MM.1S (cell line): ENCODE measurements at regions not wholly inside any gene's neighbourhood (a gene's known extent, or its start where the extent isn't known, plus 50 kb on each side); places are given as distances from the start of the nearest gene placed in this dataset.

Experiments used
- DNase-seq: peaks from one replicate; pipeline ENCODE4 v3.0.0-alpha.2; 2015
- H2AFZ ChIP-seq: fragments of 300-600 bp; sonication (generic); 2 replicates; pipeline ENCODE4 v1.6.0; 2016; ENCODE audit warnings: antibody characterized with exemption, low read length
- H3F3A ChIP-seq: fragments of 300-600 bp; sonication (generic); 2 replicates; pipeline ENCODE4 v1.6.1; 2016; ENCODE audit warnings: mild to moderate bottlenecking, antibody characterized with exemption, low read length, moderate library complexity, mixed read lengths; ENCODE audit not compliant: insufficient read depth
- H3K27ac ChIP-seq: fragments of 300-600 bp; sonication (generic); 2 replicates; pipeline ENCODE4 v1.5.1; 2016; ENCODE audit warnings: mild to moderate bottlenecking, low read length
- H3K27me3 ChIP-seq: fragments of 300-600 bp; sonication (generic); replicated peaks from 2 replicates; pipeline ENCODE4 v1.6.0; 2016; ENCODE audit warnings: low read length; ENCODE audit not compliant: insufficient read depth
- H3K36me3 ChIP-seq: fragments of 300-600 bp; sonication (generic); replicated peaks from 2 replicates; pipeline ENCODE4 v1.6.1; 2016; ENCODE audit warnings: mild to moderate bottlenecking, low read length, mixed read lengths; ENCODE audit not compliant: insufficient read depth
- H3K4me1 ChIP-seq: fragments of 300-600 bp; sonication (generic); 2 replicates; pipeline ENCODE4 v1.6.1; 2016; ENCODE audit warnings: low read length, mixed read lengths
- H3K4me2 ChIP-seq: fragments of 300-600 bp; sonication (generic); 2 replicates; pipeline ENCODE4 v1.6.0; 2016; ENCODE audit warnings: low read depth, low read length
- H3K4me3 ChIP-seq: fragments of 300-600 bp; sonication (generic); 2 replicates; pipeline ENCODE4 v1.5.1; 2016; ENCODE audit warnings: low read length, mixed read lengths
- H3K79me2 ChIP-seq: fragments of 300-600 bp; sonication (generic); 2 replicates; pipeline ENCODE4 v1.6.1; 2016; ENCODE audit warnings: mixed run types, low read length, mixed read lengths
- H3K9ac ChIP-seq: fragments of 300-600 bp; sonication (generic); 2 replicates; pipeline ENCODE4 v1.6.1; 2016; ENCODE audit warnings: low read length, mixed read lengths
- H3K9me2 ChIP-seq: fragments of 300-600 bp; sonication (generic); replicated peaks from 2 replicates; pipeline ENCODE4 v1.6.1; 2016; ENCODE audit warnings: mild to moderate bottlenecking, low read length, mixed read lengths; ENCODE audit not compliant: insufficient read depth
- H3K9me3 ChIP-seq: fragments of 300-600 bp; sonication (generic); replicated peaks from 2 replicates; pipeline ENCODE4 v1.6.1; 2016; ENCODE audit warnings: mild to moderate bottlenecking, low read length, mixed read lengths; ENCODE audit not compliant: insufficient read depth
- H4K20me1 ChIP-seq: fragments of 300-600 bp; sonication (generic); 2 replicates; pipeline ENCODE4 v1.6.1; 2016; ENCODE audit warnings: mild to moderate bottlenecking, low read length, moderate library complexity, mixed read lengths; ENCODE audit not compliant: insufficient read depth
- CTCF ChIP-seq: fragments of 300-600 bp; sonication (generic); IDR thresholded peaks from 2 replicates; pipeline ENCODE4 v1.5.1; 2016; ENCODE audit warnings: antibody characterized with exemption, low read length, mixed read lengths
- EZH2 ChIP-seq: fragments of 300-600 bp; sonication (generic); optimal IDR thresholded peaks from 2 replicates; pipeline ENCODE3; 2017; ENCODE audit warnings: low read depth, mild to moderate bottlenecking, antibody characterized with exemption, low read length, mixed read lengths
- EZH2phosphoT487 ChIP-seq: fragments of 300-600 bp; sonication (generic); IDR thresholded peaks from 2 replicates; pipeline ENCODE4 v1.6.1; 2018; ENCODE audit warnings: antibody characterized with exemption, low read length

- H3K9me2 ChIP-seq, result no peaks in the 10 kb centered on the region
- peaks cover 4% of the 10 kb centered on the region; the same call in 1 of the 2 replicates for H3F3A ChIP-seq
- no peak overlapping the region for H3K27ac ChIP-seq
- H3K79me2 ChIP-seq, result no peaks in the 10 kb centered on the region
- no peaks in the 10 kb centered on the region for H3K27me3 ChIP-seq
- no peaks in the 10 kb centered on the region for H3K9me3 ChIP-seq
- no peak overlapping the region for H3K4me3 ChIP-seq
- DNase-seq, result no peak
- no peaks in the 10 kb centered on the region for H4K20me1 ChIP-seq
- TF ChIP-seq CTCF, result no peak
- no peak for TF ChIP-seq EZH2phosphoT487
- no peak for TF ChIP-seq EZH2
- no peak overlapping the region for H3K9ac ChIP-seq
- no peak overlapping the region for H2AFZ ChIP-seq
- peaks cover 22% of the 10 kb centered on the region for H3K4me1 ChIP-seq
- no peaks in the 10 kb centered on the region for H3K36me3 ChIP-seq
- H3K4me2 ChIP-seq, result no peak overlapping the region
Observed at GRCh38 chr7:49327155-49327554, 402.8 kb downstream of the CDC14C start.

GRCh38 chr7:49333180-49333881, 409.0 kb downstream of the CDC14C start:
- Histone ChIP-seq H3K4me2 (peak overlapping the region; percentile 54), H3K9me2 (no peaks in the 10 kb centered on the region), H3K27ac (peak overlapping the region; percentile 96), H3K9ac (peak overlapping the region; percentile 50), H3K4me1 (peaks cover 32% of the 10 kb centered on the region), H3K79me2 (no peaks in the 10 kb centered on the region), H4K20me1 (no peaks in the 10 kb centered on the region), H3K4me3 (peak overlapping the region; percentile 16; the same call in 1 of the 2 replicates), H2AFZ (no peak overlapping the region), H3K36me3 (no peaks in the 10 kb centered on the region), H3K27me3 (no peaks in the 10 kb centered on the region), H3K9me3 (no peaks in the 10 kb centered on the region), H3F3A (peaks cover 32% of the 10 kb centered on the region)
- TF ChIP-seq EZH2phosphoT487, result no peak
- no peak for TF ChIP-seq CTCF
- peak; percentile 94 for DNase-seq

GRCh38 chr7:49341849-49342248, 417.5 kb downstream of the CDC14C start:
- H3K79me2 ChIP-seq, result no peaks in the 10 kb centered on the region
- H3K27ac ChIP-seq, result no peak overlapping the region
- no peaks in the 10 kb centered on the region for H3F3A ChIP-seq
- TF ChIP-seq CTCF (no peak), EZH2phosphoT487 (no peak), EZH2 (no peak)
- no peaks in the 10 kb centered on the region for H3K9me3 ChIP-seq
- DNase-seq, result no peak
- H3K9me2 ChIP-seq, result no peaks in the 10 kb centered on the region
- H3K9ac ChIP-seq, result no peak overlapping the region
- H3K4me3 ChIP-seq, result no peak overlapping the region
- H3K4me1 ChIP-seq, result no peaks in the 10 kb centered on the region
- H4K20me1 ChIP-seq, result no peaks in the 10 kb centered on the region
- no peaks in the 10 kb centered on the region for H3K27me3 ChIP-seq
- no peaks in the 10 kb centered on the region for H3K36me3 ChIP-seq
- no peak overlapping the region for H3K4me2 ChIP-seq
- no peak overlapping the region for H2AFZ ChIP-seq
